GM18868 (cell line): ENCODE measurements at regions not wholly inside any gene's neighbourhood (a gene's known extent, or its start where the extent isn't known, plus 50 kb on each side); places are given as distances from the start of the nearest gene placed in this dataset.

Source experiments
- ATAC-seq: cut with Tn5 transposase; IDR thresholded peaks from one replicate; pipeline ENCODE4 v1.9.1; 2021; ENCODE audit warnings: mild to moderate bottlenecking, moderate library complexity; ENCODE audit not compliant: unreplicated experiment

DNA sequence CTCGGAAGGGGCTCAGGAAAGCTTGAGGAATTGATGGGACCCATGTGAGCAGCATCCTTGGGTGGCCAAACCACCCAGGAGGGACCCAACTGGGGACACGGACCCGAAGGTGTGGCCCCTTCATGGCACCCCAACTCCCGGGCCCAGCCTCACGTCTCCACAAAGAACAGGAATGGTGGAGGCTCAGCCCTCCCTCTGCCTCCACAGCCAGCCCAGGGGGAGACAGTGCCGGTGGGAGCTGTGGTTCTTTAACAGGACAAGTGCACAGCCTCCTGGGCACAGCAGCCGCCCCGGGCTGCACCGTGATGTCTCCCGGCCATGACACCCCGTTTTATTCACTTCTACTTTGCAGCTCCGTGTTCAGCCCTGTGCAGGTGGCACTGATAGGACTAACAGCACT is 587.2 kb downstream of the BRD1 start:
- no peak for ATAC-seq

DNA sequence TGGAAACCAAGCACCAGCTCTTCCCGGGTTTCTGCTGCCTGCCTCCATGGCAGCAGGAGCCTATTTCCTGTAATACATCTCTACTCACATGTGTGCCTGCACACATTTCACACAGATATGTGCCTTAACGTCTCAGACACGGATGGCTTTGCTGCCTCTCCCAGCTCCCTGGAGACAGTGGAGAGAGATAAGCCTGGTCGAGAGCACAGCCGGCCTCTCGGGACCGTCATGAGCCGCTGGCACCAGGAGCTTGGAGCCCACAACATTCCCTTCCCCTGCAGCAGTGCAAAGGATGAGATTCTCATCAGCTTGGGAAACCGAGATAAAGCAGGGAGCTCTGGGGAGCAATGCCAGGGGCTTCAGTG is 587.7 kb downstream of the BRD1 start:
- ATAC-seq, result no peak

DNA sequence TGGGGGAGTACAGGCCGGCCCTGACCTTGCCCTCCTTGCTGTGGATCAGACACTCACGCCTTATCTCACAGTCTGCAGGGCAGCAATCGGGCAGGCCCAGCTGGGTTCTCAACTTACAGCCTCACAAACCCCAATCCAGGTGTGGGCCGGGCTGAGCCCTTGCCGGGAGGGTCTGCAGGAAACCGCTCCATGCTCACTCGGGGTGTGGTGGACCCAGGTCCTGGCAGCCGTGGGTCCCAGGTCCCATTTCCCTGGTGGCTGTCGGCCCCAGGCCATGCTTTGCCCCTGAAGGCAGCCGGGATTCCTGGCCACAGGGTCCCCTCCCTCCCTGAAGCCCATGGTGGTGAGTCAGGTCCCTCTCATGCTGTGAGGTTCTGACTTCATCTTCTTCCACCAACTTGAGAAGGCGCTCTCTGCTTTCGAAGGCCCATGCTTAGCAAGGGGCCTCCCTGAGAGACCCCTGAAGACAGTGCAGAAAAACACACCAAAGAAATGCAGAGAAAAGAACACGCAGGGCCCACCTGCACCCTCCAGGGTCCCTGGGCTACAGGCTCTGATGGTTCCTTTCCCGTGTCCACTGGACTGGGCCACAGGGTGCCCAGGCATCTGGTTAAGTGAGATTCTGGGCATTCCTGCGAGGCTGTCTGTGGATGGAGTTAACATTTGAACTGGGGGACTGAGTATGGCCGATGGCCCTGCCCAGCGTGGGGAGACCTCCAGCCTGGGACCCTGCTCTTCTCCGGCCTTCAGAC is 588.2 kb downstream of the BRD1 start:
- ATAC-seq, result no peak

DNA sequence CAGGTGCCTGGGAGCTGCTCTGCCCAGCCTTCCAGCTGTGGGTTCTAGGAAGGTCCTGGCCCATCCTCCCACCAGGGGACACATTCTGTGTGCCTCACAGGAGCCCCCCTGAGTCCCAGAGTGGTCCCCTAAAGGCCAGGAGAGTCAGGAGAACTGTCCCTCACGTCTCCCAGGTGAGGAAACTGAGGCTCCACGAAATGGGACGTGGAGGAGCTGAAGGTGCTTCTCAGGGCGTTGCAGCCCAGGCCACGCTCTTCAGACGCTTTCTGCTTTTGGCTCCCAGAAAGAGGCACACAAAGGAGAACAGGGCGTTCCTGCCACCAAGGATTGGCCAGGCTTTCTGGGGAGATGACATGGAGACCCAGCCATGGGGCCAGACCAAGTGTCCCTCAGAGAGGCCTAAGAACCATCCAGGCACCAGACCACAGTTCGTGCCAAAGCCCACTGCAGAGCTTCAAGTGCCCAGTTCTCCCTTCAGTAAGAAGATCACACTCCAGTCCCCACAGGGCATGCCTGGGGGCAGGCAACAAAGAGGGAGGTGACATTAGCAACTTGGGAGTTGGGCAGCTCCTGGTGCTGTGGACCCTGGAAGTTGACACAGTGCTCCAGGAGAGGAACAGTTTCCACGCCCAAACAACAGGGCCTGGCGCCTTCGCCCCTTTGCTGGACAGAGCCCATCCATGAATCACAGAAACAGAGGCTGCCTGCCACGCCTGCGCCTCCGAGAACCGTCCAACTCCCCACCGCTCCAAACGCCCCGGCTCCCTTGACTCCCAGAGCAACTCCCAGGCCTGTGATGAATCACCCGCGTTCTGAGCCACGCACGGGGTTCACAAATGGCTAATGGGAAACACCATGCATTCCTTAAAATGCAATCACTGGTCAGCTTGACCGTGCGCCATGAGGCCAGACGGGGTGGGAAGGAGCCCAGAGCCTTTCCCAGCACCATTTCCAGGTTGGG is 589.2 kb downstream of the BRD1 start:
- ATAC-seq, result no peak

DNA sequence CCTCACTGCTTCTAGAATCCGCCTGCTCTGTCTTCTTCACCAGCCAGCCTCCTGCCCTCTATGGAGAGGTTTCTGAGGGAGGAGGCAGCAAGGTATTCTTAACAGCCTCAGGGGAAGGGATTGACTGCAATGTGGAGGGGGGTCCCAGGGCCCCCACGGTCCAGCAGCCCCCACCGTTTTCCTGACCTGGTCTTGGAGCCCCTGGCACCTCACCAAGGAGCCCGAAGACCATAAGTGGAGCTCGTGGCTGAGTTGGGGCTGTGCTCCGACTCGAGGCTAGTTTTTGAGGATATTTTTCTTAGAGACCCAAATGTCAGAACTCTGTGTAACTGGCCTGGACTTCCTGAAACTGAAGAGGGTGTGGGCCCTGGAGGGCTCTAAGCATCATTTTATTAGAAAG is 590.0 kb downstream of the BRD1 start:
- ATAC-seq, result no peak

DNA sequence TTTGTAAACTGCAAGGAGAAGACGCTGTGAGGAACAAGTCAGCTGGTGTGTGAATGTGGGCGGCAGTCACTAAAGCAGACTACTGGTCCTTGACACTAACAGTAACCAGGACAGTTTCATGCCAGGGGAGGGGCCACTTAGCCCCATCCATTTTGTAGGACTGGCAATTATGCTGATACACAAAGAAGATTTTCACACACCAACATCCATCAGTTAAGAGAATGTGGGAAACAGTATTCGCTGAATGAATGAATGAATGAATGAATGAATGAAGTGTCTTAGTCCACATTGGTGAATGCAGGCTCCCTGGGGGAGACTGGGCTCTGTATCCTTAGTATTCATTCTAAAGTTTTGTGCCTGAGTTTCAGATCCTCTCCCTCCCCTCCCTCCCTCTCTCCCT is 590.4 kb downstream of the BRD1 start:
- ATAC-seq, result no peak

DNA sequence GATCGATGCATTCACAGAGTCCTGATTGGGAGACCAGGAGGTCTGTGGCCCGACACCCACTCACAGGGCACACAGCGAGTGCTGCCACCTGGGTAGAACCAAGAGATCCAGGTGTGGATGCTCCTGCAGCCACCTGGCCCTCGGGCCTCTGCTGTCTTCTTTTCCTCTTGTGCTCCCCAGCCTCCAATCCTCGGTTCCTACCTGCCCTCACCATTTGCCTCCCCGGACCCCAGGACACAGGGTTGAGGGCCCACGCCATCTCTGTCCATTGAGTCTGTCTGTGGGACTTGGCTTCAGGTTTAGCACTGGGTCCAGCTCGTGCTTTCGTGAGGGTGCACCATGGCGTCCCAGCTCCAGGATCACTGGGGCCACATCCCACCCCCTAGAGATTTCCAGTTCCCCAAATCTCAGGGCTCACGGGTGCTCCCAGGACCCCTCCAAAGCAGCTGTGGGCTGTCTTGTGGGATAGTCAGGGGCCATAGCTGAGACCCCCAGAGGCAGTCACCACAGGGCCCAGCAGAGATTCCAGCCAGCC is 591.1 kb downstream of the BRD1 start:
- no peak for ATAC-seq

DNA sequence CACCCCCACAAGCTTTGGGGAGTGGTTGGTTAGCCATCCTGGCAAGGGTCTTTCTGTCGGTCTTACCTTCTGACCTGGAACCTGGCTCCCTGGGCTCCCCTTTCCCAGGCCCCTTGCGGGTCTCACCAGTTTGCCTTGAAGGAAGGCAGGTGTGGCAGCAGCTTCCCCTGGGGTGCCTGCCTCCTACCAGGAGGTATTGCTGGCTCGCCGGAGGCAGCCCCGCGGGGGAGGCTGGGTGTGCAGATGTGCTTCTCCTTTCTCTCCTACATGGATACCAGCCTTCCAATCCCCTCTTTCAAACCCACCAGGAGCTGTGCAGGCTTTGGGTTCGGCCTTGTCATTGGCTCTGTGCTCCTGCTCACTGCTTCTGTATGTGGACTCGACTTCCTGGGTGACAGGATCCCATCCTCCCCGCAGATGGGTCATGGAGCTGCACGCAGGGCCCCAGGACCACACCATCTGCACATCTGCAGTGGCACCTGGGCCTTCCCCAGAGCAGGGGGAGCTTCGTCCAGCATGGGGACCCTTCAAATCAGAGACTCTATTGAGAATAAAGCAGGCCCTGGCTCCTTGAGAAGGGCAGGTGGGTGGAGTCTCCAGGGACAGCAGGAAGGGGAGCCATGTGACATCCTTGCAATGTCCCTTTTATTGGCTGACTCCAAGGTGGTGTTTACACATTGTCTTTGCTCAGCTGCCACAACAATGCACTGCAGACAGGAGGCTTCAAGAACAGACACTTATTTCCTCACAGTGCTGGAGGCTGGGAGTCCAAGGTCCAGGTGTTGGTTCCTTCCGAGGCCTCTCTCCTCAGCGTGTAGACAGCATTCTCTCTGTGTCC is 592.0 kb downstream of the BRD1 start:
- no peak for ATAC-seq

DNA sequence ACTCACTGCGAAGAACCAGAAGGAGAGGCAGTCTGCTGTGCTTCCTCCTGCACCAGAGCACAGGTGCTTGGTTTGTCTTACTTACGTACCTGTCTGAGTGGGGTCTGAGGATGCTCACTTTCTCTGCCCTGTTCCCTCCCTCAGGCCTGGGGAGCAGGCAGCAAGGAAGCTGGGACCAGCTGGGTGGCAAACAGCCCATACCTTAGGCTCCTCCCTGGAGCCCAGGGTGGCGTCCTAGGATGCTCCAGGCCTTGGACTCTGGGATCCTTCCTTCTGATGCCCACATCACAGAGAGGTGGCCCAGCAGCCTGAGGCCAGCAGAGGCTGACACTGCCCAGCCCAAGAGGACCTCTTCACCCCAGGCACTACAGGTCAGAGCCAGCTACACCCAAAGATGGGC is 593.2 kb downstream of the BRD1 start:
- no peak for ATAC-seq

DNA sequence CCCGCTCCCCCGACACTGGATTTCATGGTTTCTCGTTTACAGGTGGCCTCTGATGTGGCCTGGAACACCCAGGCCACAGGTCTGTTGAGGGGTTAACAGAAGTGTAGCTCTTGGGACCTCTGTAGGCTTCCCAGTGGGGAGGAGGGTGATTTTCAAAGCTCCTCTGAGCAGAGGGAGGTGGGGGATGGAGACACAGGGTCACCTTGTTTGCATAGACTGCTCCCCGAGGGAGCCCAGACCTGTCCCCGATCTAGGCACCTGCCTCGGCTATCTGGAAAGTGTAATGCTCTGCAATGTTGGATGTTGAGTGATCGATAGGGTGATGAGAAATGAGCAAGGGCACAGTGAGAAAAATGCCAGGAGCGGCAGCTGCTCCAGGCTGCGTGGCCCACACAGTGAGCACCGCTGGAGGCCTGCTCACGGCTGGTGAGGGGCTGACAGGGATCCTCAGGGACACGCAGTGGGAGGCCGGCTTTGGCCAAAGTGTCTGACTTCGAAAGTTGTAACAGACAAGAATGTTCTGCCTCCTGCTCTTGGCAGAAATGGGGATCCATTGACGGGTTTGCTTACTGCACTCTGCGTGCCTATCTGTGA is 594.1 kb downstream of the BRD1 start:
- no peak for ATAC-seq

DNA sequence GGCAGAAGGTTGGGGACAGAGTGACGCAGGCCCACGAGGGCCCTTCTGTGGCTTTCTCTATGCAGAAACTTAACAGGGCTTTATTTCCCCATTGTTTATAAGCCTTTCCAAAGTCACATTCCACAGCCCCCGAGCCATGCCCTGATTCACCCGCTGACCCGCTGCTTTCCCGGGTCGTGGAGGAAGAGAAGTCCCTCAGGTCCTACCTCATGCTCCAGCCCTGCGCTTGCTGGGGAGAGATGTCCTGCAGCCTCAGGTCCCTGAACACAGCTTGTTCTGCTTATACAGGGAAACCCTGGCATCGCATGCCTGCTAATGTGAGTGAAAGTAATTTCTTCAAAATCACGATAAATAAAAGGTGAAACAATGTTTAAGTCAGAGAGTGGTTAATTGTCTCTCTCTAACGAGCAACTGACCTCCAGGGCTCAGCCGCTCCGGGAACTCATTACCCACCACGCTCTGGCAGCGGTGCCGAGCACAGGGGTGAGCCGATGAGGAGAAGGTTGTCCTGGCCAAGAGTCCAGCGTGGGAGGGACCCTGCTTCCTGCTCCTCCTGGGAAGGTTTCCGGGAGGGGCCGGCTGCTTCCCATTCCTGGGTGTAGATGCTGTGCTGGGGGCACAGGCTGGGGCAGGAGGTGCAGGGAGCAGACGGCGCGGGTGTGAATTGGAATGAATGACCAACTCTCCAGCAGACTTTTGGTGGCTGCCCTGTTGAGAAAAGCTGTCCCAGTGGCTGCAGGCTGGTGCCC is 595.2 kb downstream of the BRD1 start:
- ATAC-seq, result no peak

DNA sequence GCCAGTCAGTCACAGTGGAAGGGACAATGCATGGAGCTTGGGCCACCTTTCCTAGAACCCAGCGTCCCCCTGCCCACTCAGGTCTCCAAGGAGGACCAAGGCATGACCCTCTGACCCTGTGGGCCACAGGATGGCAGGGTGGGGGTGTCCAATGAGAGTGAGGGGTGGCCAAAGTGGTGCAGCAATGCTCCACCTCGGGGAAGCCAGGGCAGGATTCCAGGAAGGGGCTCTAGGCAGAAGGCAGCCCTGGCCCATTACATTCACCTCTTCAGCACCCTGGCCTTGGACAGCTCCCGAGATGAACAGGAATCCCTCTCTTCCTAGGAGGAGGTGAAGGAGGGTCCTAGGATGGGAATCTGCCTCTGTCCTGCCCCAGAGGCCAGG is 597.5 kb downstream of the BRD1 start:
- no peak for ATAC-seq

DNA sequence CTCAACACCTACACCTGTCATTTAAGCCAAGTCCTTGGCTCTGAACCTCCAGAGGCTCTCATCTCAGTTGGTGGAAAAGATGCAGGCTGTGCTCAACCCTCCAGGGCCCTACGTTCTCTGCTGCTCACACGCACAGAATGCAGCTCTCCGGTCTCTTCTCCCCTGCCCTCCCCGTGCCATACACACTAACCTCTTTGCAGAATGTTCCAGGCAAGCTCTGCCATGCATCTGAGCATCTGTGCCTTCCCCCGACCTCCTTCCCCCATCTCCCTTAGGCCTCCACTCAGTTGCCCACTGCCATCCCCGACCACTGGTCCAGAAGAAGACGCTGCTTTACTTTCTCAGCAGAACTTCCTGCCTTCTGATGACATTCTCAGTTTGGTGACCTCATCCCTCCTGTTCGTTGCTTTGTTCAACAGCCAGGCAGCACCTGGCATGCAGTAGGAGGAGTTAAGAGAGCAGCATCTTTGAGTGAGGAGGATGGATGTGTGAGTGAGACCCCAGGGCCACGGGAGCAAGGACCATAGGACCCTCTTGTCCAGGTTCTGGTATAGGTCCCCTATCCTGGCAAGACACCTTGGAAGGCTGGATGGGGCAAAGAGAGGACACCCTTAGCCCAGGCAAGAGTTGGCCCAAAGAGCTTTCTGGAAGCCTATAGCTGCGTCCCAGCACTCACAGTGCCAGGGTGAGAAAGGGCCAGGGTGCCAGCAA is 598.0 kb downstream of the BRD1 start:
- ATAC-seq, result no peak

DNA sequence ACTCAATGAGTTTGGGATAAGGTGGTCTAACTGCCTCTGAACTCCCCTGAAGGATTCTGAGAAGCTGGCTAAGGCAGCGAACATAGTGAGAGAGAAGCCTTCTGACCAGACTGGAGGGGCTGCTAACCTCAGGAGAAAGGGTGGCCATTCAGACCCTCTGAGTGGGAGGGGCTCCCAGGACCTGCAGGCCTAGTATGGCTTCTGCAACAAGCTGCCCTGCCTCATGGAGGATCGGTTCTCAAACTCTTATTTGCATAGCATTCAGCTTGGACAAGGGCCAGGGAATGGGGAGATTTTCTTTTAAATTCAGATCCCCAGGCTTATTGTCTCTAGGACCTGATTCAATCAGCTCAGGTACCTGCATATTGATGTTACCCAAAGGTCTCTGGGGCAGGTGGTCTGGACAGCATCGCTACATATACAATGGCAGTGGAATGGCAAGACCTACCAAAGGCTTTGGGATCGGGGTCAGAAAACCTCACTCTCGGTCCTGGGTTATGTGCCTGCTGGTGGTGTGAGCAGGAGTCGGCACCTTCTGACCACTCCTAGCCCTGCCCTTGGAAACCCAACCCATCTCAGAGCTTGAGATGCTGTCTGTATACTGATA is 599.1 kb downstream of the BRD1 start:
- ATAC-seq, result no peak

DNA sequence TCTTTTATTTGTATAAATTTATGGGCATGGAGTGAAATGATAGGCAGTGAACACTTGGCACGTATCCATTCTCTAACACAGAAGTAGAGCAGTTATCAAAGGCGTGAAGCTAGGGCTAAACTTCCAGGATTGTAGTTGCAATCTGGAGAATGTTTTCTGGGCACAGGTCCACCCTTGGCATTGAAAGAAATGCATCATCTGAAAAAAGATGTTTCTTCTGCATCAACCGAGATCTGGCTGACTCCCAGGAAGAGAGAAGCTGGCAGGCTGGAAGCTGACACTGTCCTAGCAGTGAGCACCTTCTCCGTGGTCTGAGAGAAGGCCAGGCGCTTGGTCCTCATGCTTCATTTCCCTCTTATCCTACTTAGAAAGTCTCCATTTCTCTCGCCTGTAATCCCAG is 600.0 kb downstream of the BRD1 start:
- ATAC-seq, result no peak

DNA sequence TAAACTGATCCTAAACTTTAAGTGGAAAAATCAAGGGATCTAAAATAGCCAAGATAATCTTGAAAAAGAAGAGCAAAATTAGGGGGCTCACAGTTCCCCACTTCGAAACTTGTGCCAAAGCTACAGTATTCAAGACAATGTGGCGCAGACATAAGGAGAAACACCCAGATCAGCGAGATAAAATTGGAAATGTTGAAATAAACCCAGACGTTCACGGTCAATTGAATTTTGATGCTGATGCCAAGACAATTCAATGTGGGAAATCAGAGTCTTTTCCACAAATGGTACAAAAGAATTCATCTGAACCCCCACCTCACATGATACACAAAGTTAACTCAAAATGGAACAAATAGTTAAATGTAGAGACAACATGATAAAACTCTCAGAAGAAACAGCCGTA is 601.6 kb downstream of the BRD1 start:
- ATAC-seq, result no peak

DNA sequence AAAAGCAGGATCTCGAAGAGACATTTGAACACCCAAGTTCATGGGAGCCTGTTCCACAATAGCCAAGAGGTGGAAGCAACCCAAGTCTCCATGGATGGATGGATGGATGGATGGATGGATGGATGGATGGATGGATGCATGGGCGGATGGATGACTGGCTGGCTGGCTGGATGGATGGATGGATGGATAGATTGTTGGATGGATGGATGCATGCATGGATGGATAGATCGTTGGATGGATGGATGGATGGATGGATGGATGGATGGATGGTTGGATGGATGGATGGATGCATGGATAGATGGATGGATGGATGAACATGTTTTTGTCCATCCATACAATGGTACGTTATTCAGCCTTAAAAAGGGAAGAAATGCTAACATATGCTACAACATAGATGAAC is 603.4 kb downstream of the BRD1 start:
- no peak for ATAC-seq

DNA sequence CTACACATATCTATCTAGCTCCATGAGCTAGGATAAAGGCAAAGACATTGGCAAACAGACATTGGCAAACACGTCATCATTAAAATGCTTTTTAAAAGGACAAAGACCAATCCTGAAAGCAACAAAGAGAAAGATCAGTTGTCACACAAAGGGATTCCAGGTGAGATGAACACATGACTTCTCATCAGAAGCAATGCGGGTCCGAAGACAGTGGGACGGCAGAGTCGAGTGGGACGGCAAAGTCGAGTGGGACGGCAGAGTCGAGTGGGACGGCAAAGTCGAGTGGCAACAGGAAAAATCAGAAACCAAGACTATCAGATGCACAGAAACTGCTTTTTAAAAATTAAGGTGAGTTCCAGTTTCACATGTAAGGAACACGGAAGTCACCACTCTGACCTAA is 609.5 kb downstream of the BRD1 start:
- no peak for ATAC-seq

DNA sequence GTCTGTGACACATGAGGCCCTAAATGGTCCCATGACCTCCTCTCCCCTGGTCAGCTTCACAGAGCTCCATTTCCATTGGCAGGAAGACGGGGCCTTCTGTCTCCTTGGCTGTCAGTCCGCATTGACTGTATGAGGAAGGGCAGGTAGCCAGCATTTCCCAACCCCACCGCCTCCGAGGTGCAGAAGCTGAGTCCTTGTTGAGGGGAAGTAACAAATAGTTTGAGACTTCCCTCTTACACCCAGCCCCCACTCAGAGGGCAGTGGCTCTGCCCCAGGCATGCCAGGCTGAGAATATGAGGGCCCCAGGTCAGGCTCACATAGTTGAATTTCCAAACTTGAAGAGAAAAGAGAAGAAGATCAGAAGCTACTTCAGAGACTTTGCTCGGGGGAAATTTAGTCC is 611.1 kb downstream of the BRD1 start:
- no peak for ATAC-seq
